ENCODE measurements at regions not wholly inside any gene's neighbourhood (a gene's known extent, or its start where the extent isn't known, plus 50 kb on each side); places are given as distances from the start of the nearest gene placed in this dataset.

- ChIA-PET CTCF (no interaction called here), POLR2A (no interaction called here)
- Mint-ChIP-seq H3K9me3 (no peaks in the 10 kb centered on the region), H3K27ac (no peak overlapping the region), H3K4me1 (no peaks in the 10 kb centered on the region), H3K4me3 (no peak overlapping the region), H3K27me3 (ENCODE audit: low read depth) (peaks cover 2% of the 10 kb centered on the region; the same call in 1 of the 2 replicates), H3K36me3 (no peaks in the 10 kb centered on the region)
- DNase-seq (ENCODE audit: low spot score) (no peak), ATAC-seq (no peak)
- TF ChIP-seq NR2C2 (CRISPR knock-in tag; IDR thresholded peaks at IDR 0.05), result no peak
- no peak for TF ChIP-seq TP53 (CRISPR knock-in tag; IDR thresholded peaks at IDR 0.05)
- no peak for TF ChIP-seq EMX1 (CRISPR knock-in tag; IDR thresholded peaks at IDR 0.05)
- TF ChIP-seq HMGA2 (CRISPR knock-in tag; IDR thresholded peaks at IDR 0.05), result no peak
- no peak for TF ChIP-seq NR3C1 (CRISPR knock-in tag; conservative IDR thresholded peaks at IDR 0.05; ENCODE audit: low read depth)
- TF ChIP-seq MLX (CRISPR knock-in tag; IDR thresholded peaks at IDR 0.05), result no peak
- no peak for TF ChIP-seq CREM (CRISPR knock-in tag; IDR thresholded peaks at IDR 0.05)
- TF ChIP-seq IRF1 (CRISPR knock-in tag; IDR thresholded peaks at IDR 0.05), result no peak
- TF ChIP-seq OVOL2 (CRISPR knock-in tag; IDR thresholded peaks at IDR 0.05; ENCODE audit: borderline replicate concordance), result no peak
- no peak for TF ChIP-seq ZNF671 (CRISPR knock-in tag; IDR thresholded peaks at IDR 0.05)
- no peak for TF ChIP-seq NFATC4 (CRISPR knock-in tag; IDR thresholded peaks at IDR 0.05)
- TF ChIP-seq ZNF219 (CRISPR knock-in tag; IDR thresholded peaks at IDR 0.05; ENCODE audit: borderline replicate concordance), result no peak
- TF ChIP-seq AR (CRISPR knock-in tag; IDR thresholded peaks at IDR 0.05), result no peak
- no peak for TF ChIP-seq ZNF512 (CRISPR knock-in tag; IDR thresholded peaks at IDR 0.05; ENCODE audit: borderline replicate concordance)
- no peak for TF ChIP-seq TEAD1 (CRISPR knock-in tag; IDR thresholded peaks at IDR 0.05)
- no peak for TF ChIP-seq ZNF425 (CRISPR knock-in tag; conservative IDR thresholded peaks at IDR 0.05)
- no peak for TF ChIP-seq ZNF317 (CRISPR knock-in tag; IDR thresholded peaks at IDR 0.05; ENCODE audit: borderline replicate concordance, low read depth)
- no peak for TF ChIP-seq CBFB (CRISPR knock-in tag; IDR thresholded peaks at IDR 0.05; ENCODE audit: low read depth)
Measured at GRCh38 chr2:29974086-29974485, 52.7 kb upstream of the ALK start.

GRCh38 chr2:29977284-29977683 lies 55.9 kb upstream of the ALK start:
- CTCF ChIA-PET, result no interaction called here
- peaks cover 2% of the 10 kb centered on the region; the same call in 1 of the 2 replicates for H3K27me3 Mint-ChIP-seq (ENCODE audit: low read depth)
- no peaks in the 10 kb centered on the region for H3K36me3 Mint-ChIP-seq
- DNase-seq (ENCODE audit: low spot score) (no peak), ATAC-seq (no peak)
- POLR2A ChIA-PET, result no interaction called here
- no peaks in the 10 kb centered on the region for H3K9me3 Mint-ChIP-seq
- H3K4me3 Mint-ChIP-seq, result no peak overlapping the region
- no peak overlapping the region for H3K27ac Mint-ChIP-seq
- H3K4me1 Mint-ChIP-seq, result no peaks in the 10 kb centered on the region
- TF ChIP-seq ATF6 (CRISPR knock-in tag; IDR thresholded peaks at IDR 0.05), result no peak
- no peak for TF ChIP-seq MLX (CRISPR knock-in tag; IDR thresholded peaks at IDR 0.05)
- no peak for TF ChIP-seq AR (CRISPR knock-in tag; IDR thresholded peaks at IDR 0.05)
- no peak for TF ChIP-seq JUN (CRISPR knock-in tag; IDR thresholded peaks at IDR 0.05)
- no peak for TF ChIP-seq FOXJ3 (CRISPR knock-in tag; IDR thresholded peaks at IDR 0.05; ENCODE audit: borderline replicate concordance)

Measured in WTC11 (cell line).